Cardiac muscle cell (in vitro differentiated cells and primary cell): ENCODE measurements at regions not wholly inside any gene's neighbourhood (a gene's known extent, or its start where the extent isn't known, plus 50 kb on each side); places are given as distances from the start of the nearest gene placed in this dataset.

ENCODE experiments used
- DNase-seq, 2 donors: peaks; one replicate each; pipeline versions ENCODE4 v3.0.0 to v3.0.0-alpha.2; 2010 to 2017; ENCODE audit warnings: low read depth in 1 of 2, low spot score in 1 of 2
- H3K27ac ChIP-seq: fragments of 200-600 bp; sonication (generic); 2 replicates; pipeline ENCODE4 v1.5.1; 2016
- H3K27me3 ChIP-seq: fragments of 200-600 bp; sonication (generic); 2 replicates; pipeline ENCODE4 v1.6.0; 2016; ENCODE audit warnings: control low read depth
- H3K36me3 ChIP-seq: fragments of 200-600 bp; sonication (generic); 2 replicates; pipeline ENCODE4 v1.5.1; 2016; ENCODE audit warnings: control low read depth
- H3K4me1 ChIP-seq: fragments of 200-600 bp; sonication (generic); 2 replicates; pipeline ENCODE4 v1.8.1; 2017; ENCODE audit warnings: low read depth, mild to moderate bottlenecking, mixed run types
- H3K4me3 ChIP-seq: fragments of 200-600 bp; sonication (generic); 2 replicates; pipeline ENCODE4 v1.5.1; 2016; ENCODE audit warnings: mild to moderate bottlenecking
- H3K9me3 ChIP-seq: fragments of 200-600 bp; sonication (generic); 2 replicates; pipeline ENCODE4 v1.5.1; 2017; ENCODE audit warnings: low read depth, mild to moderate bottlenecking, control low read depth
- TF ChIP-seq, protein P1 (sequence below): IDR thresholded peaks from 2 replicates; pipeline ENCODE4 v1.5.1; 2012; ENCODE audit warnings: low read depth, mild to moderate bottlenecking, low read length

DNA sequence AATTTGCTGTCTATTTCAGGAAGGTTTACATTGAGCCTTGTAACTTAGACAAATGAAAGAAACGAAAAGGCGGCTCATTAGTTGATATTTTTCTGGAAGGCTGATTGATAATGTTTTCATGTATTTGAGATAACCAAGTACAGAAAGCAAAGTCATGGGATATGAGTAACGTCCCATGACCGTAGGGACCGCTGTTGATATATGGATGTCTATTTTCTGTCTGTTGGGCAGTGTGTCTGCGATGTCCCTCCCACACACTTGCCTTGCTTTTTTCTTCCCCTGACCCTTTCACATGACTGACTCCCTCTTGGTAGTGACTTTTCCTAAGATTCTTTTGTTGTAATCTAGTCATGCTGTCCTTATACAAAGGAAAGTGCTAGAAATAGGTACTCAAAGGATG lies 57.0 kb upstream of the GPR158 start:
- H3K4me3 ChIP-seq: no peak overlapping the region
- H3K27me3 ChIP-seq: no peaks in the 10 kb centered on the region
- H3K27ac ChIP-seq: no peak overlapping the region
- H3K36me3 ChIP-seq: no peaks in the 10 kb centered on the region
- TF ChIP-seq, protein P1, sequence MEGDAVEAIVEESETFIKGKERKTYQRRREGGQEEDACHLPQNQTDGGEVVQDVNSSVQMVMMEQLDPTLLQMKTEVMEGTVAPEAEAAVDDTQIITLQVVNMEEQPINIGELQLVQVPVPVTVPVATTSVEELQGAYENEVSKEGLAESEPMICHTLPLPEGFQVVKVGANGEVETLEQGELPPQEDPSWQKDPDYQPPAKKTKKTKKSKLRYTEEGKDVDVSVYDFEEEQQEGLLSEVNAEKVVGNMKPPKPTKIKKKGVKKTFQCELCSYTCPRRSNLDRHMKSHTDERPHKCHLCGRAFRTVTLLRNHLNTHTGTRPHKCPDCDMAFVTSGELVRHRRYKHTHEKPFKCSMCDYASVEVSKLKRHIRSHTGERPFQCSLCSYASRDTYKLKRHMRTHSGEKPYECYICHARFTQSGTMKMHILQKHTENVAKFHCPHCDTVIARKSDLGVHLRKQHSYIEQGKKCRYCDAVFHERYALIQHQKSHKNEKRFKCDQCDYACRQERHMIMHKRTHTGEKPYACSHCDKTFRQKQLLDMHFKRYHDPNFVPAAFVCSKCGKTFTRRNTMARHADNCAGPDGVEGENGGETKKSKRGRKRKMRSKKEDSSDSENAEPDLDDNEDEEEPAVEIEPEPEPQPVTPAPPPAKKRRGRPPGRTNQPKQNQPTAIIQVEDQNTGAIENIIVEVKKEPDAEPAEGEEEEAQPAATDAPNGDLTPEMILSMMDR: no peak
- no peaks in the 10 kb centered on the region for H3K4me1 ChIP-seq
- peak in 1 of 2 donors; percentile 9 for DNase-seq
- no peaks in the 10 kb centered on the region for H3K9me3 ChIP-seq

DNA sequence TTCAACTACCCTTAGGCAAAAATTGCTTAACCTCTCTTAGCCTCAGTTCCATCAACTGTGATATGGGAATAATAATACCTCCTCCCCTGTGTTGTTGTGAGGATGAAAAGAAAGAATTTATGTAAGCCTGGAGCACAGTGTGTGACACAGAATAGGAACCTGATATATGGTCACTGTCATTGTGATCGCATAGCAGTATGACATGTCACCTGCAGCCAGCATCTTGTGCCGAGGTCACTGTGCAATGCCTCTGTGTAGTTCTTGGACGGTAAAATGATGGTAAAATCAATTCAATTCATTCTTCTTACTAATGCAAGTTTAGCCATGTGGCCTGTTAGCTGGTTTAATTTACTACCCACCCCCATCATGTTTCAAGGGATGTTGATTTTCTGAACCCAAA lies 54.6 kb upstream of the GPR158 start:
- Histone ChIP-seq H3K36me3 (no peaks in the 10 kb centered on the region), H3K4me1 (no peaks in the 10 kb centered on the region), H3K27me3 (no peaks in the 10 kb centered on the region), H3K9me3 (no peaks in the 10 kb centered on the region), H3K27ac (no peak overlapping the region), H3K4me3 (no peak overlapping the region)
- TF ChIP-seq, protein P1: no peak
- no peak for DNase-seq
